HG03139 (cell line): ENCODE measurements at regions not wholly inside any gene's neighbourhood (a gene's known extent, or its start where the extent isn't known, plus 50 kb on each side); places are given as distances from the start of the nearest gene placed in this dataset.

Source experiments
- ATAC-seq: cut with Tn5 transposase; IDR thresholded peaks from one replicate; pipeline ENCODE4 v1.9.1; 2021; ENCODE audit not compliant: unreplicated experiment

- ATAC-seq, result no peak
Observed at GRCh38 chr2:205937211-205937610, 148.8 kb downstream of the INO80D start.

GRCh38 chr2:205936446-205936845 lies 149.5 kb downstream of the INO80D start:
- no peak for ATAC-seq

- ATAC-seq, result no peak
Observed at GRCh38 chr2:205934443-205934842, 151.5 kb downstream of the INO80D start.

GRCh38 chr2:205932861-205933260 lies 153.1 kb downstream of the INO80D start:
- no peak for ATAC-seq

GRCh38 chr2:205931388-205931787 lies 154.6 kb downstream of the INO80D start:
- no peak for ATAC-seq

- ATAC-seq, result no peak
Observed at GRCh38 chr2:205930209-205930608, 155.8 kb downstream of the INO80D start.

- ATAC-seq, result no peak
Observed at GRCh38 chr2:205929246-205929942, 156.6 kb downstream of the INO80D start.

GRCh38 chr2:205925373-205926337 lies 160.3 kb downstream of the INO80D start:
- ATAC-seq, result peak; percentile 96

GRCh38 chr2:205924676-205925075 lies 161.3 kb downstream of the INO80D start:
- no peak for ATAC-seq

GRCh38 chr2:205915130-205915524 lies 170.8 kb downstream of the INO80D start:
- no peak for ATAC-seq

- ATAC-seq, result no peak
Observed at GRCh38 chr2:205914213-205915129, 171.5 kb downstream of the INO80D start.

GRCh38 chr2:205913668-205914067 lies 172.3 kb downstream of the INO80D start:
- no peak for ATAC-seq

GRCh38 chr2:205911306-205911705 lies 174.7 kb downstream of the INO80D start:
- no peak for ATAC-seq

GRCh38 chr2:205909184-205909572 lies 176.8 kb downstream of the INO80D start:
- no peak for ATAC-seq

- ATAC-seq, result no peak
Observed at GRCh38 chr2:205908212-205909183, 177.5 kb downstream of the INO80D start.

GRCh38 chr2:205906419-205906818 lies 179.6 kb downstream of the INO80D start:
- ATAC-seq, result no peak

GRCh38 chr2:205905576-205905975 lies 180.4 kb downstream of the INO80D start:
- no peak for ATAC-seq

- no peak for ATAC-seq
Observed at GRCh38 chr2:205904873-205905272, 181.1 kb downstream of the INO80D start.

- no peak for ATAC-seq
Observed at GRCh38 chr2:205903549-205904129, 182.3 kb downstream of the INO80D start.

GRCh38 chr2:205902900-205903237 lies 183.1 kb downstream of the INO80D start:
- no peak for ATAC-seq
